ENCODE measurements at regions not wholly inside any gene's neighbourhood (a gene's known extent, or its start where the extent isn't known, plus 50 kb on each side); places are given as distances from the start of the nearest gene placed in this dataset.
"Not testable (repeated sequence)": the region's sequence is repeated elsewhere in the genome, so short reads cannot be mapped to it uniquely, and the experiment has no call there.

GRCh38 chr6:133772567-133772966, 116.3 kb upstream of the TCF21 start:
- intact Hi-C loops (cut with DNase I) = no loop called here
- DNase-seq = no peak

- intact Hi-C loops (cut with DNase I) = no loop called here
- DNase-seq = no peak
Measured at GRCh38 chr6:133773776-133774175, 115.1 kb upstream of the TCF21 start.

- DNase-seq = no peak
- intact Hi-C loops (cut with DNase I) = no loop called here
Measured at GRCh38 chr6:133774356-133774755, 114.6 kb upstream of the TCF21 start.

- no peak for DNase-seq
- intact Hi-C loops (cut with DNase I) = no loop called here
Measured at GRCh38 chr6:133778414-133779130, 110.3 kb upstream of the TCF21 start.

GRCh38 chr6:133779916-133780695, 108.8 kb upstream of the TCF21 start:
- DNase-seq = no peak
- intact Hi-C loops (cut with DNase I) = no loop called here

GRCh38 chr6:133786016-133786415, 102.9 kb upstream of the TCF21 start:
- no peak for DNase-seq
- intact Hi-C loops (cut with DNase I) = no loop called here

GRCh38 chr6:133787122-133787521, 101.8 kb upstream of the TCF21 start:
- no peak for DNase-seq
- intact Hi-C loops (cut with DNase I) = no loop called here

- DNase-seq = no peak
- intact Hi-C loops (cut with DNase I) = no loop called here
Measured at GRCh38 chr6:133787859-133788505, 100.9 kb upstream of the TCF21 start.

- intact Hi-C loops (cut with DNase I) = no loop called here
- DNase-seq = no peak
Measured at GRCh38 chr6:133788556-133788955, 100.4 kb upstream of the TCF21 start.

GRCh38 chr6:133789449-133789848, 99.5 kb upstream of the TCF21 start:
- intact Hi-C loops (cut with DNase I); DNase-seq: not testable (repeated sequence)

- intact Hi-C loops (cut with DNase I); DNase-seq: not testable (repeated sequence)
Measured at GRCh38 chr6:133790756-133791155, 98.2 kb upstream of the TCF21 start.

GRCh38 chr6:133795051-133795450, 93.9 kb upstream of the TCF21 start:
- DNase-seq; intact Hi-C loops (cut with DNase I): not testable (repeated sequence)

- no peak for DNase-seq
- intact Hi-C loops (cut with DNase I) = no loop called here
Measured at GRCh38 chr6:133796235-133796634, 92.7 kb upstream of the TCF21 start.

- intact Hi-C loops (cut with DNase I) = no loop called here
- no peak for DNase-seq
Measured at GRCh38 chr6:133799043-133799442, 89.9 kb upstream of the TCF21 start.

- DNase-seq = no peak
- intact Hi-C loops (cut with DNase I) = no loop called here
Measured at GRCh38 chr6:133802861-133803260, 86.1 kb upstream of the TCF21 start.

- intact Hi-C loops (cut with DNase I) = no loop called here
- DNase-seq = no peak
Measured at GRCh38 chr6:133804265-133804664, 84.6 kb upstream of the TCF21 start.

GRCh38 chr6:133805876-133806275, 83.0 kb upstream of the TCF21 start:
- DNase-seq = no peak
- intact Hi-C loops (cut with DNase I) = no loop called here

- intact Hi-C loops (cut with DNase I) = no loop called here
- no peak for DNase-seq
Measured at GRCh38 chr6:133806382-133807140, 82.4 kb upstream of the TCF21 start.

GRCh38 chr6:133807501-133807900, 81.4 kb upstream of the TCF21 start:
- intact Hi-C loops (cut with DNase I) = no loop called here
- no peak for DNase-seq

GRCh38 chr6:133809406-133809805, 79.5 kb upstream of the TCF21 start:
- intact Hi-C loops (cut with DNase I) = no loop called here
- DNase-seq = no peak
